HEK293 (cell line): ENCODE measurements at regions not wholly inside any gene's neighbourhood (a gene's known extent, or its start where the extent isn't known, plus 50 kb on each side); places are given as distances from the start of the nearest gene placed in this dataset.

Source experiments
- KLF10 ChIP-seq: fragments of 450-650 bp; IDR thresholded peaks from 2 replicates; pipeline ENCODE4 v1.5.1; 2018; ENCODE audit warnings: missing biosample characterization, mild to moderate bottlenecking, missing genetic modification characterization
- MZF1 ChIP-seq: fragments of 450-650 bp; formaldehyde crosslinking; IDR thresholded peaks from 2 replicates; pipeline ENCODE4 v1.5.1; 2017; ENCODE audit warnings: missing biosample characterization, missing genetic modification characterization, borderline replicate concordance
- WT1 ChIP-seq: fragments of 450-650 bp; formaldehyde crosslinking; IDR thresholded peaks from 2 replicates; pipeline ENCODE4 v1.5.1; 2016; ENCODE audit warnings: missing biosample characterization, missing genetic modification characterization
- ZNF549 ChIP-seq: fragments of 450-650 bp; IDR thresholded peaks from 2 replicates; pipeline ENCODE4 v1.5.1; 2018; ENCODE audit warnings: missing biosample characterization, missing genetic modification characterization, mild to moderate bottlenecking, inconsistent platforms, moderate library complexity
- ZNF560 ChIP-seq: fragments of 450-650 bp; formaldehyde crosslinking; IDR thresholded peaks from 2 replicates; pipeline ENCODE4 v1.5.1; 2017; ENCODE audit warnings: missing biosample characterization, missing genetic modification characterization, borderline replicate concordance

DNA sequence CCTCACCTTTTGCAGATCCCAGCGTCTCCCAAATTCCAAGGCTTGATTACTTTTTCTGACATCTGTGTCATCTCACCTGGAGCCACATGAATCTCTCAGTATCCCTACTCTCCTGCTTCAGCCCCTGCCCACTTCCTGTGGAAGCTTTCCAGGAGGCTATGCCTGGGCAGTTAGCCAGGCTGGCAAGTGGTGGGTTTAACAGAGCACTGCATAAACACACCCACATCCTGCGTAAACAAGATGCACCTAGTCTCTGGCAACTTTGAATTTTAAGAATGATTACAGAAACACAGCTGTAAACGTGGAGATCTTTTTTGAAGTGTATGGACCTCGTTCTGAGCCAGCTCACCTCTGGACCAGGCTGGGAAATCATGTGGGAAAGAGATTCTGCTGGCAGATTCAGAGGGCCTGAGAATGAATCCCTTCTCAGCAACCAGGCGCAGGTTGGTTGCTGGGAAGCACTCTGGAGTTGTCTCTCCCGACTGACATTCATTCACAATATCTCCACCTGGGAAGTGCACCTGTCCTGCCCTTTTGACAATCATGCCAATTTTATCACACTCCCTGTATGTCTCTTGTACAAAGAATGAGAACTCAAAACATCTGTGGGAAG, 55.7 kb upstream of the FANCC start:
- TF ChIP-seq ZNF549 (tag by site-specific recombination) (no peak), KLF10 (tag by site-specific recombination) (no peak), ZNF560 (tag by site-specific recombination) (no peak), WT1 (no peak), MZF1 (tag by site-specific recombination) (no peak)
